GM18498 (cell line): ENCODE measurements at regions not wholly inside any gene's neighbourhood (a gene's known extent, or its start where the extent isn't known, plus 50 kb on each side); places are given as distances from the start of the nearest gene placed in this dataset.
"Not testable (repeated sequence)": the region's sequence is repeated elsewhere in the genome, so short reads cannot be mapped to it uniquely, and the experiment has no call there.

Experiments used
- ATAC-seq: cut with Tn5 transposase; IDR thresholded peaks from one replicate; pipeline ENCODE4 v1.9.1; 2021; ENCODE audit warnings: mild to moderate bottlenecking, moderate library complexity; ENCODE audit not compliant: unreplicated experiment

- no peak for ATAC-seq
These were observed 670.1 kb upstream of the TMEM132C start for GRCh38 chr12:127596891-127597290.

GRCh38 chr12:127599436-127599835 lies 667.5 kb upstream of the TMEM132C start:
- no peak for ATAC-seq

- ATAC-seq: no peak
These were observed 666.8 kb upstream of the TMEM132C start for GRCh38 chr12:127600211-127600610.

- ATAC-seq: no peak
These were observed 660.4 kb upstream of the TMEM132C start for GRCh38 chr12:127606476-127607015.

- no peak for ATAC-seq
These were observed 659.7 kb upstream of the TMEM132C start for GRCh38 chr12:127607146-127607725.

GRCh38 chr12:127608359-127608758 lies 658.6 kb upstream of the TMEM132C start:
- ATAC-seq: not testable (repeated sequence)

GRCh38 chr12:127613056-127613455 lies 653.9 kb upstream of the TMEM132C start:
- ATAC-seq: no peak

GRCh38 chr12:127619869-127620734 lies 646.9 kb upstream of the TMEM132C start:
- no peak for ATAC-seq

- no peak for ATAC-seq
These were observed 646.1 kb upstream of the TMEM132C start for GRCh38 chr12:127620735-127621355.

GRCh38 chr12:127621366-127621765 lies 645.6 kb upstream of the TMEM132C start:
- ATAC-seq: no peak

- ATAC-seq: no peak
These were observed 643.6 kb upstream of the TMEM132C start for GRCh38 chr12:127623362-127623761.

GRCh38 chr12:127625176-127625771 lies 641.7 kb upstream of the TMEM132C start:
- no peak for ATAC-seq

- ATAC-seq: no peak
These were observed 638.3 kb upstream of the TMEM132C start for GRCh38 chr12:127628645-127629044.

GRCh38 chr12:127629066-127629820 lies 637.7 kb upstream of the TMEM132C start:
- ATAC-seq: no peak

- ATAC-seq: no peak
These were observed 634.5 kb upstream of the TMEM132C start for GRCh38 chr12:127632461-127632860.

GRCh38 chr12:127635838-127636237 lies 631.1 kb upstream of the TMEM132C start:
- ATAC-seq: no peak

- no peak for ATAC-seq
These were observed 630.1 kb upstream of the TMEM132C start for GRCh38 chr12:127636882-127637281.

- no peak for ATAC-seq
These were observed 626.6 kb upstream of the TMEM132C start for GRCh38 chr12:127640181-127640886.

GRCh38 chr12:127642208-127642607 lies 624.8 kb upstream of the TMEM132C start:
- no peak for ATAC-seq

GRCh38 chr12:127648321-127648720 lies 618.6 kb upstream of the TMEM132C start:
- ATAC-seq: no peak
